SHP77 treated with DMSO at 0.1 percent for 48 hours (cell line): ENCODE measurements at regions not wholly inside any gene's neighbourhood (a gene's known extent, or its start where the extent isn't known, plus 50 kb on each side); places are given as distances from the start of the nearest gene placed in this dataset.

Experiments used
- DNase-seq: peaks from one replicate; lab custom pipeline; 2025; lab: John Stamatoyannopoulos, UW

GRCh38 chr2:120992791-120993555 lies 257.3 kb downstream of the GLI2 start:
- no peak for DNase-seq

GRCh38 chr2:120993661-120994060 lies 258.0 kb downstream of the GLI2 start:
- no peak for DNase-seq

- DNase-seq, result no peak
Measured at GRCh38 chr2:120994301-120994995, 258.8 kb downstream of the GLI2 start.

- no peak for DNase-seq
Measured at GRCh38 chr2:120995152-120995551, 259.5 kb downstream of the GLI2 start.

- no peak for DNase-seq
Measured at GRCh38 chr2:120995656-120996190, 260.1 kb downstream of the GLI2 start.

GRCh38 chr2:120999377-121000097 lies 263.9 kb downstream of the GLI2 start:
- DNase-seq, result no peak

- no peak for DNase-seq
Measured at GRCh38 chr2:121000804-121001203, 265.1 kb downstream of the GLI2 start.

- no peak for DNase-seq
Measured at GRCh38 chr2:121001641-121002040, 266.0 kb downstream of the GLI2 start.

- DNase-seq, result no peak
Measured at GRCh38 chr2:121002597-121002996, 266.9 kb downstream of the GLI2 start.

GRCh38 chr2:121003391-121003790 lies 267.7 kb downstream of the GLI2 start:
- DNase-seq, result no peak

- DNase-seq, result no peak
Measured at GRCh38 chr2:121004359-121004758, 268.7 kb downstream of the GLI2 start.

GRCh38 chr2:121004950-121005349 lies 269.3 kb downstream of the GLI2 start:
- no peak for DNase-seq

GRCh38 chr2:121005453-121005852 lies 269.8 kb downstream of the GLI2 start:
- DNase-seq, result no peak

- DNase-seq, result no peak
Measured at GRCh38 chr2:121006743-121007489, 271.2 kb downstream of the GLI2 start.

GRCh38 chr2:121007490-121007853 lies 271.8 kb downstream of the GLI2 start:
- DNase-seq, result no peak

- no peak for DNase-seq
Measured at GRCh38 chr2:121008975-121009374, 273.3 kb downstream of the GLI2 start.

GRCh38 chr2:121010998-121011397 lies 274.0 kb downstream of the TFCP2L1 start:
- no peak for DNase-seq

- no peak for DNase-seq
Measured at GRCh38 chr2:121014876-121015275, 270.1 kb downstream of the TFCP2L1 start.

- DNase-seq, result peak; percentile 26
Measured at GRCh38 chr2:121015971-121016485, 269.0 kb downstream of the TFCP2L1 start.

- peak; percentile 54 for DNase-seq
Measured at GRCh38 chr2:121017396-121017795, 267.6 kb downstream of the TFCP2L1 start.

- DNase-seq, result no peak
Measured at GRCh38 chr2:121018136-121019061, 266.6 kb downstream of the TFCP2L1 start.
